ENCODE measurements at regions not wholly inside any gene's neighbourhood (a gene's known extent, or its start where the extent isn't known, plus 50 kb on each side); places are given as distances from the start of the nearest gene placed in this dataset.

DNA sequence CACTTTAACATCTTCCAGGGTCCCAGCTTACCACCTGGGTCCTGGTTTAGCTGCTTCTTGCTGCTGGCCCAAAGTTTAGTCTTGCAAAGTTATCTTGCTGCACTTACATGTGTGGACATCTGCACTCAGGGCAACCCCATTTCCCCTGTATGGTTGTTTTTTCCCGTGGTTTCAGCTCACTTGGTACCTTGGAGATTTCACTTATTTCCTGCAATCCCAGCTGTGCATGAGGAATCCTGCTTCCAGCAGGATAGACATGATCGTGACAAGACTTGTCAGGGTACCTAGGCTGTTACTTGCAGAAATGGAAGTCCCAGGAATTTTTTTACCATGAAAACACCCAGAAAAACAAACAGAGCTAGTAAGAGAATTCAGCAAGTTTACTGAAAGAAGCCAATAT is 95.9 kb upstream of the LEP start:
- TF ChIP-seq, protein P1, sequence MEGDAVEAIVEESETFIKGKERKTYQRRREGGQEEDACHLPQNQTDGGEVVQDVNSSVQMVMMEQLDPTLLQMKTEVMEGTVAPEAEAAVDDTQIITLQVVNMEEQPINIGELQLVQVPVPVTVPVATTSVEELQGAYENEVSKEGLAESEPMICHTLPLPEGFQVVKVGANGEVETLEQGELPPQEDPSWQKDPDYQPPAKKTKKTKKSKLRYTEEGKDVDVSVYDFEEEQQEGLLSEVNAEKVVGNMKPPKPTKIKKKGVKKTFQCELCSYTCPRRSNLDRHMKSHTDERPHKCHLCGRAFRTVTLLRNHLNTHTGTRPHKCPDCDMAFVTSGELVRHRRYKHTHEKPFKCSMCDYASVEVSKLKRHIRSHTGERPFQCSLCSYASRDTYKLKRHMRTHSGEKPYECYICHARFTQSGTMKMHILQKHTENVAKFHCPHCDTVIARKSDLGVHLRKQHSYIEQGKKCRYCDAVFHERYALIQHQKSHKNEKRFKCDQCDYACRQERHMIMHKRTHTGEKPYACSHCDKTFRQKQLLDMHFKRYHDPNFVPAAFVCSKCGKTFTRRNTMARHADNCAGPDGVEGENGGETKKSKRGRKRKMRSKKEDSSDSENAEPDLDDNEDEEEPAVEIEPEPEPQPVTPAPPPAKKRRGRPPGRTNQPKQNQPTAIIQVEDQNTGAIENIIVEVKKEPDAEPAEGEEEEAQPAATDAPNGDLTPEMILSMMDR (IDR thresholded peaks at IDR 0.05; ENCODE audit: unreplicated experiment in 3 of 3) = no peak
- peaks cover 3% of the 10 kb centered on the region for H3K36me3 Mint-ChIP-seq (ENCODE audit: low read depth)

DNA sequence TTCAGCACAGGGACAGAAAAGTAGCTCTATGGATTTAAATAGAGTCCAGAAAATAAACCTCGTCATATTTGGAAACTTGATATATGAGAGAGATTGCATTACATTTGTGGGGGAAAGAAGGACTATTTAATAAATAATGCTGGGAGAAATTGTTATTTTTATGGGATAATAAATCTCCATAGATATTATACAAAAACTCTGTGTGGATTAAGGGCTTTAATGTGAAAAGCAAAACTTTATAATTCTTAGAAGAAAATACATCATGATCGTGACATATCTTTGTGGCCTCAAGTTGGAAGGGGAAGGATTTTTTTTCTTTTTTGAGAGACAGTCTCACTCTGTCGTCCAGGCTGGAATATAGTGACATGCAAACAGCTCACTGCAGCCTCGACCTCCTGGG is 95.0 kb upstream of the LEP start:
- peaks cover 54% of the 10 kb centered on the region for H3K27me3 Mint-ChIP-seq (ENCODE audit: low read depth)
- TF ChIP-seq, protein P1 (IDR thresholded peaks at IDR 0.05; ENCODE audit: unreplicated experiment in 3 of 3) = no peak
- peaks cover 5% of the 10 kb centered on the region for H3K4me1 Mint-ChIP-seq
- H3K9me3 Mint-ChIP-seq = peaks cover 11% of the 10 kb centered on the region
- no peak overlapping the region for H3K27ac Mint-ChIP-seq
- H3K4me3 Mint-ChIP-seq = no peak overlapping the region
- H3K36me3 Mint-ChIP-seq (ENCODE audit: low read depth) = peaks cover 3% of the 10 kb centered on the region

More for the DNA sequence above, 95.9 kb upstream of the LEP start:
- H3K27ac Mint-ChIP-seq = no peak overlapping the region
- H3K4me1 Mint-ChIP-seq = peaks cover 5% of the 10 kb centered on the region
- no peak overlapping the region for H3K4me3 Mint-ChIP-seq
- peaks cover 54% of the 10 kb centered on the region for H3K27me3 Mint-ChIP-seq (ENCODE audit: low read depth)
- H3K9me3 Mint-ChIP-seq = peaks cover 11% of the 10 kb centered on the region

DNA sequence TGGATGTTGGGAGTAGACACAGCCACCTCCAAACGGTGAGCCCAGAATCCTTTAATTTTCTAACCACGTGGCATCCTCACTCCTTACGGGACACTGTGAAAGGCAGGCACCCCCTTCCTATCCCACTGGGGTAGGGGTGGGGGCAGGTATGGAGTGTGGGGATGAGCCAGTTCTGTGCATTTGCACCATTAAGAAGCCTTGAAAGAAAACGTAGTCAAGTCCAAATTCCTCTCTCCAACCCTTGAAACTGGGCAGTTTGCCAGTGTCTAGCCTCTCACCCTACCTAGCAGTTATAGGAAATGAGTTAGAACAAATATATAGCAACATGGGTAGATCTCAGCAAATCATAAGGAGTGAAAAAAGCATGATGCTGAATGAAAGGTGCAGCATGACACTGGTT is 92.4 kb upstream of the LEP start:
- Mint-ChIP-seq H3K9me3 (peaks cover 2% of the 10 kb centered on the region), H3K27ac (no peak overlapping the region), H3K36me3 (ENCODE audit: low read depth) (no peaks in the 10 kb centered on the region), H3K4me3 (no peak overlapping the region), H3K4me1 (peaks cover 5% of the 10 kb centered on the region), H3K27me3 (ENCODE audit: low read depth) (peaks cover 56% of the 10 kb centered on the region)
- TF ChIP-seq, protein P1 (IDR thresholded peaks at IDR 0.05; ENCODE audit: unreplicated experiment in 3 of 3) = no peak

DNA sequence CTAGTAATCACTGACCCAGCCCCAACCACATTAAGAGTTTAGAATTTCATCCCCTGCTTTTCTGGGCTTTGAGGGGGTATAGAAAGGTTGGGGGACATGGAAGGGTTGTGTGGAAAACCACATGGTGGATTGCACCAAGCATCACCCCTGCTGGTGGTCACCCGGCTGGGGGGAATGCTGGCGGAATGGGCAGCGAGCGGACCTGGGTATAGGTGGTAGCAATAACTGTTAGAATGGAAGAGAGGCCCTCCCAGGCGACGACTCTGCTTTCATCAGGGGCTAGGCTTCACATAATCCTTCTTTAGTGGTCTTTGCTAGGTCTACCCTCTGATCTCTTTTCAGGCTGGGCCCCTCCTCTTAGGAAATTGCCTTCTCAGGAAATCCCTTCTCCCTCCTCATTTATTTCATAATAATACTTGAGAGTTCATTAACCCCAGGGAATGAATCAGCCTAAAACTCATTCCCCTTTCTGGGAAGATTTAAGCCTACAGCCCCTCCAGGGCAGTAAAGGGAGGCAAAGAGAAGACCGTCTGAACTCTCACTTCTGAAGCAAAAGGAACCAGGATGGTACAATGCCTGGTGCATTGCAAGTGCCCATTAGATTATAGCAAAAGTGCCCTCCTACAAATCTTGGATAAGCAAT is 90.7 kb upstream of the LEP start:
- H3K36me3 Mint-ChIP-seq (ENCODE audit: low read depth) = no peaks in the 10 kb centered on the region
- H3K9me3 Mint-ChIP-seq = no peaks in the 10 kb centered on the region
- H3K4me1 Mint-ChIP-seq = peaks cover 5% of the 10 kb centered on the region
- TF ChIP-seq, protein P1 (IDR thresholded peaks at IDR 0.05; ENCODE audit: unreplicated experiment in 3 of 3) = no peak
- no peak overlapping the region for H3K27ac Mint-ChIP-seq
- H3K4me3 Mint-ChIP-seq = no peak overlapping the region
- peaks cover 72% of the 10 kb centered on the region for H3K27me3 Mint-ChIP-seq (ENCODE audit: low read depth)

DNA sequence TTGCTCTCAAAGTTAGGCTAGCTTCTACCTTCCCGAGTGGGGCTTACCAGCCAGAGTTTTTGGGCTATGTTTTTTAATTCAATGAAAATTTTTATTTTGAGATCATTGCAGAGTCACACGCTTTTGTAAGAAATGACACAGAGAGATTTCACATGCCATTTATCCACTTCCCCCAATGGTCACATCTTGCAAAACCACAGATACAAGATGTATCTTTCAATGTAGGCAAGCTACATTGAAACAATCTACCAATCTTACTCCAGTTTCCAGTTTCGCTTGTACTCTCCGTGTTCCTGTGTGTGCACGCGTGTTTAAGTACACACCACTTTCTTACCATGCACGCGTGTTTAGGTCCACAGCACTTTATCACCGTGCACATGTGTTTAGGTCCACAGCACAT is 89.4 kb upstream of the LEP start:
- H3K4me3 Mint-ChIP-seq = no peak overlapping the region
- TF ChIP-seq, protein P1 (IDR thresholded peaks at IDR 0.05; ENCODE audit: unreplicated experiment in 3 of 3) = no peak
- H3K27ac Mint-ChIP-seq = no peak overlapping the region
- H3K36me3 Mint-ChIP-seq (ENCODE audit: low read depth) = no peaks in the 10 kb centered on the region
- H3K9me3 Mint-ChIP-seq = no peaks in the 10 kb centered on the region
- peaks cover 77% of the 10 kb centered on the region for H3K27me3 Mint-ChIP-seq (ENCODE audit: low read depth)
- H3K4me1 Mint-ChIP-seq = no peaks in the 10 kb centered on the region

DNA sequence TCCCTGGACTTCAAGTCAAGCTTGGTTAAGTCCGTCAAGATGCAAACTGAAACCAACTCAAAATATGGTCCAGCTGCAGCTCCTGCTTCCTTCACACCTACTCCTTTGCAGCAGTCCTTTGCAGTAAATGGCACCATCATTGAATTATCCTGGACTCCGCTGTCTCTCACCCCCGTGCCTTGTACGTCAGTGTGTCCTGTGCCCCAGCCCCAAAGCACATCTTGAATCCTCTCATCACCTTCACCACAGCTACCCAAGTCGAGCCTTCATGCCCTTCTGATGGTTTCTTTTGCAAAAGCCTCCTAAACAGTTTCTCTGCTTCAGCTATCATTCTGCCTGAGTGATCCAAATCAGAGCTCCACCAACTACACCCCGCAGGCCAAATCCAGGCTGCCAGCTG is 88.4 kb upstream of the LEP start:
- H3K4me3 Mint-ChIP-seq = no peak overlapping the region
- TF ChIP-seq, protein P1 (IDR thresholded peaks at IDR 0.05; ENCODE audit: unreplicated experiment in 3 of 3) = no peak
- no peaks in the 10 kb centered on the region for H3K36me3 Mint-ChIP-seq (ENCODE audit: low read depth)
- H3K27ac Mint-ChIP-seq = no peak overlapping the region
- H3K9me3 Mint-ChIP-seq = no peaks in the 10 kb centered on the region
- H3K4me1 Mint-ChIP-seq = no peaks in the 10 kb centered on the region
- H3K27me3 Mint-ChIP-seq (ENCODE audit: low read depth) = peaks cover 82% of the 10 kb centered on the region
